HCT116 (cell line): ENCODE measurements at regions not wholly inside any gene's neighbourhood (a gene's known extent, or its start where the extent isn't known, plus 50 kb on each side); places are given as distances from the start of the nearest gene placed in this dataset.
A peak's percentile ranks its signal among the peaks of the same experiment; 100 is the strongest.

Source experiments
- ATAC-seq: fragments of 200-7000 bp; cut with Tn5 transposase; 2 replicates; pipeline ENCODE4 v1.9.1; 2020; ENCODE audit warnings: mild to moderate bottlenecking, moderate library complexity
- BruUV-seq: library from RNA; stranded (reverse); fragments of 400-500 nt; replicated peaks from 2 replicates; lab custom pipeline; 2021; lab: Mats Ljungman, UMichigan
- CTCF ChIA-PET: fragments of 300-600 bp; sonication (Branson Sonifier 250); formaldehyde crosslinking; loops from one replicate; lab custom pipeline; 2021; ENCODE audit warnings: antibody characterized with exemption; lab: Charles Lee
- POLR2A ChIA-PET: fragments of 300-600, 350-600 bp; sonication (Branson Sonifier 250); formaldehyde crosslinking; loops from one replicate; lab custom pipeline; 2021; ENCODE audit warnings: antibody characterized with exemption; lab: Charles Lee
- RAD21 ChIA-PET, 2 experiments: fragments of 300-600 bp; sonication (Branson Sonifier 250); formaldehyde crosslinking; loops; one replicate each; lab custom pipeline; 2023; ENCODE audit warnings: low total read pairs in 2 of 2; ENCODE audit not compliant: uncharacterized antibody in 2 of 2, unreplicated experiment in 2 of 2, low non-redundant PET in 1 of 2; lab: Charles Lee
- DNase-seq: peaks from one replicate; pipeline ENCODE4 v3.0.0-alpha.2; 2010; ENCODE audit warnings: low read depth, low spot score
- H2AFZ ChIP-seq: fragments of 200-600 bp; shearing (Covaris generic), sonication (generic); 2 replicates; pipeline ENCODE4 v1.6.1; 2017; ENCODE audit warnings: low read depth, mixed run types, mixed read lengths, antibody characterized with exemption, low read length; ENCODE audit not compliant: poor library complexity, severe bottlenecking
- H3K27ac ChIP-seq: 2 replicates; pipeline ENCODE4 v1.5.1; 2012; ENCODE audit warnings: low read depth, low read length
- H3K27me3 ChIP-seq: fragments of 200-600 bp; sonication (generic); 2 replicates; pipeline ENCODE4 v1.6.1; 2016; ENCODE audit warnings: mixed run types, low read length, mixed read lengths; ENCODE audit not compliant: insufficient read depth
- H3K36me3 ChIP-seq, 2 experiments: fragments of 200-500 bp in 1 of 2; fragments of 200-600 bp in 1 of 2; sonication (Bioruptor generic) in 1 of 2; sonication (generic) in 1 of 2; 2 replicates each; pipeline versions ENCODE4 v1.5.1 to v1.6.1; 2014 to 2016; ENCODE audit warnings: low read length in 2 of 2, inconsistent platforms in 1 of 2, mixed read lengths in 1 of 2, mixed run types in 1 of 2; ENCODE audit not compliant: insufficient read depth in 2 of 2, control insufficient read depth in 1 of 2
- H3K4me1 ChIP-seq, 2 experiments: fragments of 200-600 bp in 1 of 2; sonication (generic) in 1 of 2; 2 replicates each; pipeline versions ENCODE4 v1.5.1 to v1.6.1; 2012 to 2017; ENCODE audit warnings: low read length in 2 of 2, inconsistent platforms in 1 of 2, mild to moderate bottlenecking in 1 of 2, mixed read lengths in 1 of 2, mixed run types in 1 of 2, moderate library complexity in 1 of 2; ENCODE audit not compliant: insufficient read depth in 2 of 2, control insufficient read depth in 1 of 2
- H3K4me2 ChIP-seq: fragments of 200-600 bp; sonication (generic); 2 replicates; pipeline ENCODE4 v1.6.1; 2017; ENCODE audit warnings: mixed run types, low read length, mixed read lengths
- H3K4me3 ChIP-seq, 2 experiments: fragments of 200-600 bp in 1 of 2; sonication (generic) in 1 of 2; replicated peaks in 1 of 2; 2 replicates each; pipeline ENCODE4 v1.5.1; 2011 to 2016; ENCODE audit warnings: low read length in 2 of 2, control low read depth in 1 of 2, low read depth in 1 of 2, mild to moderate bottlenecking in 1 of 2, mixed read lengths in 1 of 2, mixed run types in 1 of 2
- H3K79me2 ChIP-seq: fragments of 200-600 bp; sonication (generic); 2 replicates; pipeline ENCODE4 v1.6.1; 2017; ENCODE audit warnings: mild to moderate bottlenecking, mixed run types, low read length, moderate library complexity, mixed read lengths; ENCODE audit not compliant: insufficient read depth
- H3K9ac ChIP-seq: fragments of 200-600 bp; sonication (generic); 2 replicates; pipeline ENCODE4 v1.6.1; 2016; ENCODE audit warnings: low read length, mixed read lengths
- H3K9me2 ChIP-seq: fragments of 200-600 bp; sonication (generic), shearing (Covaris generic); 2 replicates; pipeline ENCODE4 v1.6.1; 2017; ENCODE audit warnings: mixed run types, mild to moderate bottlenecking, moderate library complexity; ENCODE audit not compliant: insufficient read depth
- H3K9me3 ChIP-seq, 2 experiments: fragments of 200-500 bp in 1 of 2; fragments of 200-600 bp in 1 of 2; sonication (Bioruptor generic) in 1 of 2; sonication (generic) in 1 of 2; 2 replicates each; pipeline ENCODE4 v1.6.1; 2014 to 2017; ENCODE audit warnings: low read length in 2 of 2, mixed read lengths in 2 of 2, inconsistent platforms in 1 of 2, low read depth in 1 of 2, mild to moderate bottlenecking in 1 of 2, mixed run types in 1 of 2, moderate library complexity in 1 of 2; ENCODE audit not compliant: control insufficient read depth in 1 of 2, insufficient read depth in 1 of 2
- H4K20me1 ChIP-seq: fragments of 200-600 bp; sonication (generic), shearing (Covaris generic); 2 replicates; pipeline ENCODE4 v1.6.1; 2017; ENCODE audit warnings: mixed run types, mild to moderate bottlenecking, moderate library complexity; ENCODE audit not compliant: insufficient read depth
- JUND ChIP-seq: IDR thresholded peaks from 2 replicates; pipeline ENCODE4 v1.6.1; 2012
- SRF ChIP-seq: IDR thresholded peaks from 2 replicates; pipeline ENCODE4 v1.6.1; 2012; ENCODE audit warnings: low read depth
- intact Hi-C: fragments of 100-400 bp; cut with micrococcal nuclease; formaldehyde crosslinking; loops from 2 replicates; pipeline ENCODE4 v1.10.0; 2022
- TF ChIP-seq, protein P1 (sequence below): IDR thresholded peaks from 2 replicates; pipeline ENCODE4 v1.6.1; 2011; ENCODE audit warnings: mild to moderate bottlenecking, low read length, moderate library complexity; ENCODE audit not compliant: insufficient replicate concordance; ENCODE audit errors: extremely low read depth
- TF ChIP-seq, protein P2 (sequence below): IDR thresholded peaks from 2 replicates; pipeline ENCODE4 v1.6.1; 2012

DNA sequence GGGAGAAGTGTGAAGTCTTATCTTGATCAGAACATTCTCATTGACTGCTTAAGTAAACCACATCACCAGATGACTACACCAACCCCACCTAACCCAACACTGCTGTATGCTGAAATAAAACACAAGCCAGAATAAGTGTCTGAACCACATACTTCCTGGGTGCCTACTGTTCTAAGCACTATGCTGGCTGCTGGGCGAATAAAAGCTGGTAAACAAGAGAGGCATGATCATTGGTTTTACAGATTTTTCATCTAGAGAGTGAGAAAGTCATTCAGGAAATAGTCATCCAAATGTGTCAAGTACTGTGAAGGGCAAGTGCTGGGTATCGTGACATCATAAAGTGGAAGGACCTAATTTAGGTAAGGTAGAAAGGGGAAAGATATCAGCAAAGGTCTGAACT lies 199.0 kb upstream of the SOX9 start:
- H3K4me3 ChIP-seq = no peak overlapping the region
- no peaks in the 10 kb centered on the region for H3K79me2 ChIP-seq
- RAD21 ChIA-PET = no interaction called here
- intact Hi-C loops = no loop called here
- no peaks in the 10 kb centered on the region for H4K20me1 ChIP-seq
- H3K9ac ChIP-seq = no peak overlapping the region
- H3K27ac ChIP-seq = no peak overlapping the region
- DNase-seq = no peak
- peak overlapping the region; percentile 27 for H2AFZ ChIP-seq
- no peaks in the 10 kb centered on the region for H3K36me3 ChIP-seq
- H3K9me2 ChIP-seq = peaks cover 3% of the 10 kb centered on the region; the same call in 1 of the 2 replicates
- CTCF ChIA-PET = no interaction called here
- TF ChIP-seq, protein P1, sequence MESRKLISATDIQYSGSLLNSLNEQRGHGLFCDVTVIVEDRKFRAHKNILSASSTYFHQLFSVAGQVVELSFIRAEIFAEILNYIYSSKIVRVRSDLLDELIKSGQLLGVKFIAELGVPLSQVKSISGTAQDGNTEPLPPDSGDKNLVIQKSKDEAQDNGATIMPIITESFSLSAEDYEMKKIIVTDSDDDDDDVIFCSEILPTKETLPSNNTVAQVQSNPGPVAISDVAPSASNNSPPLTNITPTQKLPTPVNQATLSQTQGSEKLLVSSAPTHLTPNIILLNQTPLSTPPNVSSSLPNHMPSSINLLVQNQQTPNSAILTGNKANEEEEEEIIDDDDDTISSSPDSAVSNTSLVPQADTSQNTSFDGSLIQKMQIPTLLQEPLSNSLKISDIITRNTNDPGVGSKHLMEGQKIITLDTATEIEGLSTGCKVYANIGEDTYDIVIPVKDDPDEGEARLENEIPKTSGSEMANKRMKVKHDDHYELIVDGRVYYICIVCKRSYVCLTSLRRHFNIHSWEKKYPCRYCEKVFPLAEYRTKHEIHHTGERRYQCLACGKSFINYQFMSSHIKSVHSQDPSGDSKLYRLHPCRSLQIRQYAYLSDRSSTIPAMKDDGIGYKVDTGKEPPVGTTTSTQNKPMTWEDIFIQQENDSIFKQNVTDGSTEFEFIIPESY = no peak
- no peak for TF ChIP-seq SRF
- TF ChIP-seq, all 23 proteins: peak for 0
- no TSS peak for BruUV-seq
- no peaks in the 10 kb centered on the region for H3K27me3 ChIP-seq
- no peak overlapping the region for H3K4me2 ChIP-seq
- no peaks in the 10 kb centered on the region for H3K9me3 ChIP-seq
- peaks cover 0 to 24% of the 10 kb centered on the region in 2 experiments; a peak in 2 of 4 replicates for H3K4me1 ChIP-seq
- POLR2A ChIA-PET = no interaction called here
- ATAC-seq = no peak

DNA sequence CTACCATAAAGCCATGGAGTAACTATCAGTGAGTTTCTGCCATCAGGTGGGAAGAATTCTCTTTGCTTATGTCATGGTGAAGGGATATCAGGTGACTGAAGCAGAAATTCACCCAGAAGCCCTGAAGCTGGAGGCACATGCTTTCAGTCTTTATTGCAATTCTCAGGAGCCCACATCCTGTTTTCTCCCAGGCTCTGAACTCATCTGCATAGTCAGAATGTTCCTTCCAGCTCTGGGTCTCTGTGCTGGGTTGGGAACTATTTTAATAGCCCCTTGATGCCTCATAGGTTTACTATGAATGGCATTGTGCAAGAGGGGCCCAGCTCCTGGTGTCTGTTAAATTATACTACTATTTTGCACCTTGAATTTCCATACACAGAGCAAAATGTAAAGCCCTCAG lies 198.4 kb upstream of the SOX9 start:
- Histone ChIP-seq H3K4me2 (peak overlapping the region; percentile 18; the same call in 1 of the 2 replicates), H3K27me3 (no peaks in the 10 kb centered on the region), H3K4me1 (peaks cover 0 to 23% of the 10 kb centered on the region in 2 experiments; a peak in 2 of 4 replicates), H3K27ac (no peak overlapping the region), H3K9ac (no peak overlapping the region), H3K36me3 (no peaks in the 10 kb centered on the region), H3K79me2 (no peaks in the 10 kb centered on the region), H3K9me3 (no peaks in the 10 kb centered on the region), H3K9me2 (peaks cover under 1% of the 10 kb centered on the region; the same call in 1 of the 2 replicates), H2AFZ (peak overlapping the region; percentile 27), H4K20me1 (no peaks in the 10 kb centered on the region), H3K4me3 (no peak overlapping the region)
- CTCF ChIA-PET = no interaction called here
- DNase-seq (no peak), ATAC-seq (peak; percentile 63)
- POLR2A ChIA-PET = no interaction called here
- intact Hi-C loops = no loop called here
- RAD21 ChIA-PET = no interaction called here
- BruUV-seq = no TSS peak
- no peak for TF ChIP-seq JUND
- TF ChIP-seq, protein P2, sequence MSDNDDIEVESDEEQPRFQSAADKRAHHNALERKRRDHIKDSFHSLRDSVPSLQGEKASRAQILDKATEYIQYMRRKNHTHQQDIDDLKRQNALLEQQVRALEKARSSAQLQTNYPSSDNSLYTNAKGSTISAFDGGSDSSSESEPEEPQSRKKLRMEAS = peak; percentile 26; the same call in 1 of the 2 replicates
- TF ChIP-seq, all 23 proteins: peak for 1
